HFFc6 (cell line): ENCODE measurements at regions not wholly inside any gene's neighbourhood (a gene's known extent, or its start where the extent isn't known, plus 50 kb on each side); places are given as distances from the start of the nearest gene placed in this dataset.

Experiments used
- DNase-seq: peaks from one replicate; pipeline ENCODE4 v3.0.0-alpha.2; 2018
- H3K27ac Mint-ChIP-seq: 2 replicates; pipeline ENCODE4 v1.8.0; 2020; ENCODE audit warnings: mild to moderate bottlenecking, mixed read lengths
- H3K27me3 Mint-ChIP-seq: 2 replicates; pipeline ENCODE4 v1.8.0; 2021; ENCODE audit warnings: mild to moderate bottlenecking, moderate library complexity, mixed read lengths; ENCODE audit not compliant: insufficient read depth
- H3K36me3 Mint-ChIP-seq: 2 replicates; pipeline ENCODE4 v1.8.0; 2021; ENCODE audit warnings: low read depth, mixed read lengths
- H3K4me1 Mint-ChIP-seq: 2 replicates; pipeline ENCODE4 v1.8.0; 2020; ENCODE audit warnings: low read depth, mixed read lengths
- H3K4me3 Mint-ChIP-seq: 2 replicates; pipeline ENCODE4 v1.8.0; 2020; ENCODE audit warnings: mild to moderate bottlenecking, moderate library complexity, mixed read lengths
- H3K9me3 Mint-ChIP-seq: 2 replicates; pipeline ENCODE4 v1.8.0; 2020; ENCODE audit warnings: mild to moderate bottlenecking, mixed read lengths
- CTCF ChIP-seq: fragments of 200-600 bp; sonication (generic); IDR thresholded peaks from 2 replicates; pipeline ENCODE4 v1.5.0; 2021; ENCODE audit warnings: antibody characterized with exemption, mild to moderate bottlenecking

GRCh38 chr1:189681252-189681919 is 796.3 kb downstream of the BRINP3 start:
- DNase-seq = no peak
- no peaks in the 10 kb centered on the region for H3K36me3 Mint-ChIP-seq
- H3K4me3 Mint-ChIP-seq = no peak overlapping the region
- no peak for TF ChIP-seq CTCF
- H3K9me3 Mint-ChIP-seq = peaks cover 26% of the 10 kb centered on the region
- H3K4me1 Mint-ChIP-seq = no peaks in the 10 kb centered on the region
- H3K27me3 Mint-ChIP-seq = no peaks in the 10 kb centered on the region
- H3K27ac Mint-ChIP-seq = no peak overlapping the region

GRCh38 chr1:189682591-189682990 is 795.1 kb downstream of the BRINP3 start:
- H3K4me3 Mint-ChIP-seq = no peak overlapping the region
- no peak for TF ChIP-seq CTCF
- peaks cover 19% of the 10 kb centered on the region for H3K9me3 Mint-ChIP-seq
- H3K27ac Mint-ChIP-seq = no peak overlapping the region
- no peaks in the 10 kb centered on the region for H3K4me1 Mint-ChIP-seq
- no peaks in the 10 kb centered on the region for H3K27me3 Mint-ChIP-seq
- H3K36me3 Mint-ChIP-seq = no peaks in the 10 kb centered on the region
- no peak for DNase-seq

GRCh38 chr1:189686288-189686687 is 791.4 kb downstream of the BRINP3 start:
- no peaks in the 10 kb centered on the region for H3K27me3 Mint-ChIP-seq
- no peaks in the 10 kb centered on the region for H3K4me1 Mint-ChIP-seq
- no peak for DNase-seq
- H3K9me3 Mint-ChIP-seq = peaks cover 13% of the 10 kb centered on the region
- no peak overlapping the region for H3K27ac Mint-ChIP-seq
- H3K4me3 Mint-ChIP-seq = no peak overlapping the region
- TF ChIP-seq CTCF = no peak
- no peaks in the 10 kb centered on the region for H3K36me3 Mint-ChIP-seq

- H3K4me1 Mint-ChIP-seq = no peaks in the 10 kb centered on the region
- TF ChIP-seq CTCF = no peak
- DNase-seq = no peak
- H3K4me3 Mint-ChIP-seq = no peak overlapping the region
- H3K27me3 Mint-ChIP-seq = no peaks in the 10 kb centered on the region
- no peak overlapping the region for H3K27ac Mint-ChIP-seq
- H3K36me3 Mint-ChIP-seq = no peaks in the 10 kb centered on the region
- H3K9me3 Mint-ChIP-seq = peaks cover 33% of the 10 kb centered on the region
These were observed 784.5 kb downstream of the BRINP3 start for GRCh38 chr1:189693140-189693539.

GRCh38 chr1:189696297-189696696 is 781.4 kb downstream of the BRINP3 start:
- no peak for DNase-seq
- no peaks in the 10 kb centered on the region for H3K4me1 Mint-ChIP-seq
- H3K36me3 Mint-ChIP-seq = no peaks in the 10 kb centered on the region
- H3K4me3 Mint-ChIP-seq = no peak overlapping the region
- no peak overlapping the region for H3K27ac Mint-ChIP-seq
- H3K27me3 Mint-ChIP-seq = no peaks in the 10 kb centered on the region
- peaks cover 39% of the 10 kb centered on the region for H3K9me3 Mint-ChIP-seq
- no peak for TF ChIP-seq CTCF

- Mint-ChIP-seq H3K27me3 (no peaks in the 10 kb centered on the region), H3K36me3 (no peaks in the 10 kb centered on the region), H3K4me1 (no peaks in the 10 kb centered on the region), H3K27ac (no peak overlapping the region), H3K4me3 (no peak overlapping the region), H3K9me3 (peaks cover 42% of the 10 kb centered on the region)
- DNase-seq = no peak
- no peak for TF ChIP-seq CTCF
These were observed 780.6 kb downstream of the BRINP3 start for GRCh38 chr1:189697113-189697512.
